Dedifferentiated amniotic fluid mesenchymal stem cell (primary cell): ENCODE measurements at regions not wholly inside any gene's neighbourhood (a gene's known extent, or its start where the extent isn't known, plus 50 kb on each side); places are given as distances from the start of the nearest gene placed in this dataset.
A peak's percentile ranks its signal among the peaks of the same experiment; 100 is the strongest.

Experiments
- DNase-seq: peaks from one replicate; pipeline ENCODE4 v3.0.0-alpha.2; 2016; ENCODE audit errors: extremely low spot score

DNA sequence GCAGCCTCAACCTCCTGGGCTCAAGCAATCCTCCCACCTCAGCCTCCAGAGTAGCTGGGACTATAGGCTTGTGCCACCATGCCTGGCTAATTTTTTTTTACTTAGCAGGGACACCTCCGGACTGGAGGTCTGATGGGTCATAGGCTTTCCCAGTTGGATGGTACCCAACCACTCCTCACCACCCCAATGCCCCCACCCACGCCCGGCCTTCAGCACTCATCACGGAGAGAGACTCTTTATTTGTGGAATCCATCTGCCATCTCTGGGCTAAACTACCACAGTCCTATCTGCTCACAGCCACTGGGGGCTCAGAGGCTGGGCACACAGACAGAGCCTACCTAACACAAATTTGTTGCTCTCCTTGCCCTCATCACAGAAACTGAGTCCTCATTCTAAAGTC lies 58.3 kb upstream of the STXBP1 start:
- DNase-seq, result no peak

GRCh38 chr9:127554966-127555839 lies 56.9 kb upstream of the STXBP1 start:
- no peak for DNase-seq

GRCh38 chr9:127555840-127556820 lies 55.9 kb upstream of the STXBP1 start:
- peak; percentile 92 for DNase-seq

GRCh38 chr9:127556871-127557270 lies 55.2 kb upstream of the STXBP1 start:
- no peak for DNase-seq

DNA sequence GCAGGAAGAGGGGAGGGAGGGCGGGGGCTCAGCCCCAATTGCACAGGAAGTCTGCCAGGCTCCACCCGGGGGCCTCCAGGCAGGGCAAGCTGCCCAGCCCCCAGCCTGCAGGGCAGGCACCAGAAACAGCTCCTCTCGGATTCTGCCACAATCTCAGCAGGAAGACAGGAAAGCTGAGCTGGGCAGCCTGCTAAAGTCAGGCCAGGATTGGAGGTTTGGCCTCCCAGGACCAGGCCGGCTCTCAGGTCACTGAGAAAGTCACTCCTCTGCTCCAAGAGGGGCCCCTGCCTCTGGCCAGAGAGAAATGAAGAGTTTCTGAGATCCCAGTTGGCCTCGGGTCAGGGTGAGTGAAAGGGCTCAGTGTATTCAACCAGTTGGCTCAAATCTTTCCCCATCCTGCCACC lies 54.6 kb upstream of the STXBP1 start:
- no peak for DNase-seq

GRCh38 chr9:127557998-127558546 lies 54.0 kb upstream of the STXBP1 start:
- DNase-seq, result peak; percentile 36

- DNase-seq, result no peak
These were observed 53.4 kb upstream of the STXBP1 start for GRCh38 chr9:127558581-127559246.

DNA sequence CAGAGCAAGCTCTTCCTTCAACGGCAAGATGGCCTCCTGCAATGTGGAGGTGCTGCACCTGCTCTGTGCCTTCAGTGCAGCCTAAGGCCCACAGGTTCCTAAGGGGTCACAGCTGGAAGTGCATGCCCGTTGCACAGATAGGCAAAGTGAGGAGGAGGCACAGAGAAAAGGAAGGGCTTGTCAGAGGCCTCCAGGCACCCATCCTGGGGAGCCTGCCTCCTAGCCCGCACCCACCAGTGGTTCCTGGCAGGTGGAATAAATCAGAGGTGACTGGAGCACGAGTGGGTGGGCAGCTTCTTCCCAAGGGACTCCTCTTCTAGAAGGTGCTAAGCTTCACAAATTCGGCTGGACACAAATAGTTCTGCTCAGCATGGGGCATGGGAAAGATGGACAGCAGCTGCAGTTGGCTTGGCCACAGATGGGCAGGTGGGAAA lies 52.8 kb upstream of the STXBP1 start:
- DNase-seq, result no peak

GRCh38 chr9:127561491-127562278 lies 50.4 kb upstream of the STXBP1 start:
- peak; percentile 98 for DNase-seq
